Neural progenitor cell (in vitro differentiated cells): ENCODE measurements at regions not wholly inside any gene's neighbourhood (a gene's known extent, or its start where the extent isn't known, plus 50 kb on each side); places are given as distances from the start of the nearest gene placed in this dataset.

Source experiments
- EZH2 ChIP-seq: fragments of 200-600 bp; sonication (generic); IDR thresholded peaks from 2 replicates; pipeline ENCODE4 v1.6.1; 2017; ENCODE audit warnings: antibody characterized with exemption, mild to moderate bottlenecking, moderate library complexity
- EZH2phosphoT487 ChIP-seq: fragments of 200-600 bp; sonication (generic); IDR thresholded peaks from 2 replicates; pipeline ENCODE4 v1.6.1; 2017; ENCODE audit warnings: antibody characterized with exemption
- TF ChIP-seq, protein P1 (sequence below): fragments of 200-600 bp; sonication (generic); IDR thresholded peaks from 2 replicates; pipeline ENCODE4 v1.5.1; 2017; ENCODE audit warnings: antibody characterized with exemption, mild to moderate bottlenecking

DNA sequence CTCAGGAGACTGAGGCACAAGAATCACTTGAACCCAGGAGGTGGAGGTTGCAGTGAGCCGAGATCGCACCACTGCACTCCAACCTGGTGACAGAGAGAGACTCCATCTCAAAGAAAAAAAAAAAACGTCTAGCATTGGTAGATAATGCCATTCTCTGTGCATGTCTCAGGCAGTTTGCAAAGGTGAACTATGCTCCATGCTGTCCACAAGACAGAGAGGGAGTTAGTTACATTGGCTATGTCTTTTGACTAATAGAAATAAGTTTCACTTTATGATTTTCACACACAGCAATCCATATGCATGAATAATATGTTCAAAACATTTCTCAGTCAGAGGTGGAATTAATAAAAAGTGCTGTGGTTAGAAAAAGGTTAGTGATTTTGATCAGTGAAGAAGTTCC is 591.4 kb downstream of the ETS1 start:
- no peak for TF ChIP-seq EZH2phosphoT487
- no peak for TF ChIP-seq EZH2
- TF ChIP-seq, protein P1, sequence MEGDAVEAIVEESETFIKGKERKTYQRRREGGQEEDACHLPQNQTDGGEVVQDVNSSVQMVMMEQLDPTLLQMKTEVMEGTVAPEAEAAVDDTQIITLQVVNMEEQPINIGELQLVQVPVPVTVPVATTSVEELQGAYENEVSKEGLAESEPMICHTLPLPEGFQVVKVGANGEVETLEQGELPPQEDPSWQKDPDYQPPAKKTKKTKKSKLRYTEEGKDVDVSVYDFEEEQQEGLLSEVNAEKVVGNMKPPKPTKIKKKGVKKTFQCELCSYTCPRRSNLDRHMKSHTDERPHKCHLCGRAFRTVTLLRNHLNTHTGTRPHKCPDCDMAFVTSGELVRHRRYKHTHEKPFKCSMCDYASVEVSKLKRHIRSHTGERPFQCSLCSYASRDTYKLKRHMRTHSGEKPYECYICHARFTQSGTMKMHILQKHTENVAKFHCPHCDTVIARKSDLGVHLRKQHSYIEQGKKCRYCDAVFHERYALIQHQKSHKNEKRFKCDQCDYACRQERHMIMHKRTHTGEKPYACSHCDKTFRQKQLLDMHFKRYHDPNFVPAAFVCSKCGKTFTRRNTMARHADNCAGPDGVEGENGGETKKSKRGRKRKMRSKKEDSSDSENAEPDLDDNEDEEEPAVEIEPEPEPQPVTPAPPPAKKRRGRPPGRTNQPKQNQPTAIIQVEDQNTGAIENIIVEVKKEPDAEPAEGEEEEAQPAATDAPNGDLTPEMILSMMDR, result no peak
